Uterus (tissue), 3 donors: ENCODE measurements at regions not wholly inside any gene's neighbourhood (a gene's known extent, or its start where the extent isn't known, plus 50 kb on each side); places are given as distances from the start of the nearest gene placed in this dataset.
"Not testable (repeated sequence)": the region's sequence is repeated elsewhere in the genome, so short reads cannot be mapped to it uniquely, and the experiment has no call there.

Experiments used
- DNase-seq, 2 donors: peaks; one replicate each; pipeline ENCODE4 v3.0.0-alpha.2; 2019 to 2020
- H3K27ac ChIP-seq, 2 donors: fragments of 200-600 bp; sonication (generic); 1 replicate in 1 of 2; 2 replicates in 1 of 2; pipeline ENCODE4 v1.5.1; 2016 to 2018
- H3K27me3 ChIP-seq, 2 donors: fragments of 200-600 bp; sonication (generic); one replicate each; pipeline ENCODE4 v1.5.1; 2018 to 2019; ENCODE audit warnings: control low read depth in 1 of 2
- H3K36me3 ChIP-seq, 2 donors: fragments of 200-600 bp; sonication (generic); one replicate each; pipeline ENCODE4 v1.5.1; 2019; ENCODE audit warnings: control low read depth in 1 of 2
- H3K4me1 ChIP-seq, 2 donors: fragments of 200-600 bp; sonication (generic); one replicate each; pipeline ENCODE4 v1.5.1; 2018 to 2019; ENCODE audit warnings: control low read depth in 1 of 2
- H3K4me3 ChIP-seq, 2 donors: fragments of 200-600 bp; sonication (generic); 1 replicate in 1 of 2; 2 replicates in 1 of 2; pipeline ENCODE4 v1.5.1; 2018 to 2019; ENCODE audit warnings: mild to moderate bottlenecking in 1 of 2
- H3K9me3 ChIP-seq, 2 donors: fragments of 200-600 bp; sonication (generic); one replicate each; pipeline ENCODE4 v1.5.1; 2019; ENCODE audit warnings: control low read depth in 1 of 2
- CTCF ChIP-seq, 4 experiments: fragments of 200-600 bp in 2 of 4; fragments of 450-650 bp in 2 of 4; sonication (generic) in 2 of 4; IDR thresholded peaks; one replicate each; pipeline ENCODE4 v1.5.1; 2016 to 2019; ENCODE audit warnings: antibody characterized with exemption in 4 of 4, mild to moderate bottlenecking in 2 of 4, moderate library complexity in 1 of 4
- POLR2A ChIP-seq, 2 donors: fragments of 450-650 bp; IDR thresholded peaks; one replicate each; pipeline ENCODE4 v1.6.1; 2016; ENCODE audit warnings: antibody characterized with exemption in 2 of 2, mild to moderate bottlenecking in 1 of 2, moderate library complexity in 1 of 2
- intact Hi-C: fragments of 100-400 bp; cut with DNase I; formaldehyde crosslinking; loops from one replicate; pipeline ENCODE4 v1.15.1; 2023; ENCODE audit warnings: low total_unique reads
- donor health status: DM: yes; HTN: yes; CAD: no.

- Histone ChIP-seq H3K36me3 (no peaks in the 10 kb centered on the region), H3K4me3 (no peak overlapping the region), H3K4me1 (no peaks in the 10 kb centered on the region), H3K9me3 (no peaks in the 10 kb centered on the region), H3K27me3 (no peaks in the 10 kb centered on the region), H3K27ac (no peak overlapping the region)
- TF ChIP-seq CTCF (IDR thresholded peaks at IDR 0.05) (no peak), POLR2A (IDR thresholded peaks at IDR 0.05) (no peak)
- intact Hi-C loops, result no loop called here
- DNase-seq, result no peak
Measured at GRCh38 chr5:152177626-152178349, 227.3 kb downstream of the NMUR2 start.

GRCh38 chr5:152171888-152172287, 233.2 kb downstream of the NMUR2 start:
- TF ChIP-seq POLR2A (IDR thresholded peaks at IDR 0.05) (no peak), CTCF (IDR thresholded peaks at IDR 0.05) (no peak)
- Histone ChIP-seq H3K27me3 (no peaks in the 10 kb centered on the region), H3K4me3 (no peak overlapping the region), H3K27ac (no peak overlapping the region), H3K9me3 (no peaks in the 10 kb centered on the region), H3K4me1 (no peaks in the 10 kb centered on the region), H3K36me3 (no peaks in the 10 kb centered on the region)
- DNase-seq, result no peak
- intact Hi-C loops, result no loop called here

GRCh38 chr5:152170350-152170749, 234.7 kb downstream of the NMUR2 start:
- H3K27me3 ChIP-seq, result no peaks in the 10 kb centered on the region
- H3K36me3 ChIP-seq, result no peaks in the 10 kb centered on the region
- H3K4me1 ChIP-seq, result no peaks in the 10 kb centered on the region
- no peak for DNase-seq
- TF ChIP-seq CTCF (IDR thresholded peaks at IDR 0.05), result no peak
- TF ChIP-seq POLR2A (IDR thresholded peaks at IDR 0.05), result no peak
- intact Hi-C loops, result no loop called here
- H3K4me3 ChIP-seq, result no peak overlapping the region
- no peak overlapping the region for H3K27ac ChIP-seq
- no peaks in the 10 kb centered on the region for H3K9me3 ChIP-seq

GRCh38 chr5:152164860-152165259, 240.2 kb upstream of the GLRA1 start:
- Histone ChIP-seq H3K27me3 (no peaks in the 10 kb centered on the region), H3K9me3 (no peaks in the 10 kb centered on the region), H3K36me3 (no peaks in the 10 kb centered on the region), H3K27ac (no peak overlapping the region), H3K4me1 (no peaks in the 10 kb centered on the region), H3K4me3 (no peak overlapping the region)
- TF ChIP-seq POLR2A (IDR thresholded peaks at IDR 0.05), result no peak
- no peak for TF ChIP-seq CTCF (IDR thresholded peaks at IDR 0.05)
- intact Hi-C loops, result no loop called here
- DNase-seq, result no peak

GRCh38 chr5:152159894-152160293, 235.2 kb upstream of the GLRA1 start:
- intact Hi-C loops, H3K9me3 ChIP-seq, H3K4me1 ChIP-seq, H3K27me3 ChIP-seq, H3K4me3 ChIP-seq, H3K27ac ChIP-seq, H3K36me3 ChIP-seq, DNase-seq: not testable (repeated sequence)

- H3K4me1 ChIP-seq, intact Hi-C loops: not testable (repeated sequence)
Measured at GRCh38 chr5:152154452-152154851, 229.8 kb upstream of the GLRA1 start.

More at GRCh38 chr5:152154452-152154851, 229.8 kb upstream of the GLRA1 start:
- not testable (repeated sequence) for H3K36me3 ChIP-seq, H3K27ac ChIP-seq, H3K4me3 ChIP-seq, DNase-seq, H3K27me3 ChIP-seq, H3K9me3 ChIP-seq
